Fibroblast of pulmonary artery (primary cell): ENCODE measurements at regions not wholly inside any gene's neighbourhood (a gene's known extent, or its start where the extent isn't known, plus 50 kb on each side); places are given as distances from the start of the nearest gene placed in this dataset.

Source experiments
- DNase-seq: peaks from one replicate; pipeline ENCODE4 v3.0.0-alpha.2; 2010; ENCODE audit warnings: low read depth
- H3K4me3 ChIP-seq: replicated peaks from 2 replicates; pipeline ENCODE4 v1.5.1; 2011; ENCODE audit warnings: low read depth, mild to moderate bottlenecking, control low read depth, low read length, moderate library complexity
- TF ChIP-seq, protein P1 (sequence below): IDR thresholded peaks from 2 replicates; pipeline ENCODE4 v1.5.1; 2011; ENCODE audit warnings: mild to moderate bottlenecking, control low read depth, low read length, inconsistent platforms; ENCODE audit errors: missing control alignments

DNA sequence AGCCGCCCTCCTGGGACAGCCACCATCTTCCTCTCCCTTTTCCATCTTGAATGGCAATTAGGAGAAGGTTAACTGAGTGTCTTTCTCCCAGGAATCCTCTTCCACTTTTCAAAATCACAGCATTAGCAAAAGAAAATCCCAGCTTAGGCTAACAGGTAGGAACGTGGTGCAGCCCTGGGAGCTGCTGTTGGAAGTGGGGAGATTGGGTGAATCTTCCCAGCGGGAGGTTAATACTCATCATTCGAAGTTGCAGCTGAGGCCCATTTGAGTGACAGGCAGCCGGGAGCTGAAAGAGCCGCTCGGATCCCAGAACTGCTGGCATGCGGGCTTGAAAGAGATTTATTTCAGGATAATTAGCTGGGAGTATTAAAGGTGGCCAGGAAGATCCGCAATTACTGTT is 306.0 kb downstream of the BCL11A start:
- TF ChIP-seq, protein P1, sequence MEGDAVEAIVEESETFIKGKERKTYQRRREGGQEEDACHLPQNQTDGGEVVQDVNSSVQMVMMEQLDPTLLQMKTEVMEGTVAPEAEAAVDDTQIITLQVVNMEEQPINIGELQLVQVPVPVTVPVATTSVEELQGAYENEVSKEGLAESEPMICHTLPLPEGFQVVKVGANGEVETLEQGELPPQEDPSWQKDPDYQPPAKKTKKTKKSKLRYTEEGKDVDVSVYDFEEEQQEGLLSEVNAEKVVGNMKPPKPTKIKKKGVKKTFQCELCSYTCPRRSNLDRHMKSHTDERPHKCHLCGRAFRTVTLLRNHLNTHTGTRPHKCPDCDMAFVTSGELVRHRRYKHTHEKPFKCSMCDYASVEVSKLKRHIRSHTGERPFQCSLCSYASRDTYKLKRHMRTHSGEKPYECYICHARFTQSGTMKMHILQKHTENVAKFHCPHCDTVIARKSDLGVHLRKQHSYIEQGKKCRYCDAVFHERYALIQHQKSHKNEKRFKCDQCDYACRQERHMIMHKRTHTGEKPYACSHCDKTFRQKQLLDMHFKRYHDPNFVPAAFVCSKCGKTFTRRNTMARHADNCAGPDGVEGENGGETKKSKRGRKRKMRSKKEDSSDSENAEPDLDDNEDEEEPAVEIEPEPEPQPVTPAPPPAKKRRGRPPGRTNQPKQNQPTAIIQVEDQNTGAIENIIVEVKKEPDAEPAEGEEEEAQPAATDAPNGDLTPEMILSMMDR = no peak
- DNase-seq = no peak
- H3K4me3 ChIP-seq = no peak overlapping the region

DNA sequence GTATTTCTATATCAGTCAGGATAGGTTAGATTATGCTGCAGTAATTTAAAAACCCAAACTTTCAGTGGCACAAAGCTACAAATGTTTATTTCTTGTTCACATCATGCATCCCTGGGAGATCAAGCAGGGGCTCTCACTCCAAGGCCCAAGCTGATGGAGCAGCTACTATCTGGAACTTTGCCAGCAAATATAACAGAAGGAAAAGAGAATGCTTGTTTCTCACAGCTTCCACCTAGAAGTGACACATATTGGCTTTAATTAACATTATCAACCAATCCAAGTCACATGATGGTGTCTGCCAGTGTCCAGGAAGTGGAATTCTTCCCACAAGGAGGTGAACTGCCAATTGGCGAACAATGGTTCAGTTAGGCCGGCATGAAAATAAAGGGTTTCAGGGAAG is 306.9 kb downstream of the BCL11A start:
- TF ChIP-seq, protein P1 = no peak
- H3K4me3 ChIP-seq = no peak overlapping the region
- no peak for DNase-seq

DNA sequence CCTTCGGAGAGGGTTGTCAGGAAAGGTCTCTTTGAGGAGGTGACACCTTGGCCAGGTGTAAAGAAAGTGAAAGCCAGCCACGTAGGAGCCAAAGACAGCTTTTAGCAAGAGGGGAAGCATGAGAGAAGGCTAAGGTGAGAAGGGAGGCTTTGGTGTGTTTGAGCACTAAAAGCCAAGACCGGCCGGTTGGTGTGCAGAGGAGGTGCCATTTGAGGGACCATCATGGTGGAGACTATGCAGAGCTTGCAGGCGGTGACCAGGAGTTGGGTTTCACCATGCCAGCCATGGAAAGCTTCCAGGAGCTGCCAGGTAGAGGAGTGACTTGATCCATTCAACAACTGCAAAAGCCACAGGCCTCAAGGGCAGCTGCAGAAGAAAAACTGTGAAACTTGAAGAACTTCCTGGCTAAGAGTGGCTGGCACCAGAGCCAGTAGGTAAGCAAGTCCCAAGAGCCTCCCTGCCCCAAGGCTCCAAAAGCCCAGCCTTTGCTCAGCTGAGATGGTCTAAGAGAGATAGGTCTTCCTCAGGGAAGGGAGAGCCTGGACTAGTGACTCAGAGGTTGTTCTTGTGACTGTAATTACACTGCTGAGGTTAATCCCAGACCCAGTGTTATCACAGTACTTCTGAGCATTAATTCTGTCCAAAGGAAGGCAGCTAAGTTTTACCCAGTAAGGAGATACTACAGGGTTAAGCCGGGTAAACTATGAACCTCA is 319.0 kb downstream of the BCL11A start:
- TF ChIP-seq, protein P1 = no peak
- DNase-seq = no peak
- H3K4me3 ChIP-seq = no peak overlapping the region

DNA sequence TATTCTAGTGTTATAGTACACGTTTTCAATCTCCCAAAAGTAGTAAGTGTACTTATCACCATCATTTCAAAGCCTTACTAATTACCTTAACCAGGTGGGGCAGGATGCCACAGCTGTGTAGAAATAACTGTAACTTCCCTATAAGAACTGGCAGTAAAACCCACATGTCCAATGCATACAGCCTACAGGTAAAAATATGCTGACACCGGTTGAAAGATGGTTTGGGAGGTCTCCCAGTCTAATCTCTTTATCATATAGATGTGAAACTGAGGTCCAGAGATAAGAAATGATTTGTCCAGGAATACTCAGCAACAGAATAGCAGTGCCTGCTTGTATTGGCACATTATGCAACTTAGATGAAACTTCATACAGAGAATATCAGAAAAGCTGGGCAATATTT is 322.9 kb downstream of the BCL11A start:
- DNase-seq = no peak
- no peak overlapping the region for H3K4me3 ChIP-seq
- TF ChIP-seq, protein P1 = no peak

DNA sequence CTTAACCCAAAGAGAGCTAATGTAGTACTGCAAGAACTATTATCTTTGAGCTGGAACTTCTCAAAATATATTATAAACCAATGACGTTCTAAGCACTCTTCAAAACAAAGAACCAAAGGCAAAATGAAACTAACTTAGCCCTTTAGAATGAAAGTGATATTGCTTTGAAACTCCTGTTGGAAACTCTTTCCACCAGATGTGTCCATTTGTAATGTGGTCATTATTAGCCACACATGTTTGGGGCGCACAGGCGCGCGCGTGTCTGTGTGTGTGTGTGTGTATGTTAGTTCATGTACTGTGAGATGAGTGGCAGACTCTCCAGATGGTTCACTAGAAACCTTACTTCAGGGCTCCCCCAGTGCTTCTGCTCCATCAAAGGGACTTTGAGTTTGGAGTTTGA is 323.4 kb downstream of the BCL11A start:
- TF ChIP-seq, protein P1 = no peak
- no peak overlapping the region for H3K4me3 ChIP-seq
- no peak for DNase-seq

DNA sequence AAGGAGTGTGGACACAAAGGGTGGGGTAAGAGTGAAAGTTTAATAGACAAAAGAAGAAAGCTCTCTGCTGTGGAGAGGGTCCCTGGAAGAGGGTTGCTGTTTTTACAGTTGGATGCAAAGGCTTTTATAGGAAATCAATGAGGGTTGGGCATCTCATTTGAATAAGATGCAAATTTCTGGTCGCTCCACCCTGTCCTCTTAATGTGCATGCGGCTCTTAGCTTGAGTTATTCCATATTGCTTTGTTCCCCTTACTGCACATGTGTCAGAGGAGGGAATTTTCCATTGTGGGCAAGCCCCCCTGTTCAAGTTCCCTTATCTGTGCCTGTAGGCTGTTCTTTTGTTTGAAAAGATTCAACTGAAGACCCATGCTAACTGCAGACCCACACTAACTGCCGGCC is 326.5 kb downstream of the BCL11A start:
- DNase-seq = no peak
- TF ChIP-seq, protein P1 = no peak
- no peak overlapping the region for H3K4me3 ChIP-seq

DNA sequence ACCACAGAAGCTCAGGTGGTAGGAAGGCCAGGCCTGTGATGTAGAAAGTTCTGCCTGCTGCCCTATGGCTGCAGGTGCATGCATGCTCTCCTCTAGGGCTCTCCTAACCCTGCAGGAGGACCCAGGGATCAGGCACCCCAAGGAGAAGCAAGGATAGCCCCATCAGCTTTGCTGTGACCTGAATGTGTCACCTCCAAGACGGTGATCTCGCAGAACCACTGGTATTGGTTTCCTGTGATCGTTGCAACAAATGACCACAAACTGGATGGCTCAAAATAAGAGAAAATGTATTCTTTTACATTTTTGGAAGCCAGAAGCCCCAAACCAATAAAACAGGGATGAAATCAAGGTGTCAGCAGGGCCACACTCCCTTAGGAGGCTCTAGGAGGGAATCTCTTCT is 327.3 kb downstream of the BCL11A start:
- TF ChIP-seq, protein P1 = no peak
- no peak for DNase-seq
- H3K4me3 ChIP-seq = no peak overlapping the region
